ENCODE measurements at regions not wholly inside any gene's neighbourhood (a gene's known extent, or its start where the extent isn't known, plus 50 kb on each side); places are given as distances from the start of the nearest gene placed in this dataset.
"Not testable (repeated sequence)": the region's sequence is repeated elsewhere in the genome, so short reads cannot be mapped to it uniquely, and the experiment has no call there.

DNA sequence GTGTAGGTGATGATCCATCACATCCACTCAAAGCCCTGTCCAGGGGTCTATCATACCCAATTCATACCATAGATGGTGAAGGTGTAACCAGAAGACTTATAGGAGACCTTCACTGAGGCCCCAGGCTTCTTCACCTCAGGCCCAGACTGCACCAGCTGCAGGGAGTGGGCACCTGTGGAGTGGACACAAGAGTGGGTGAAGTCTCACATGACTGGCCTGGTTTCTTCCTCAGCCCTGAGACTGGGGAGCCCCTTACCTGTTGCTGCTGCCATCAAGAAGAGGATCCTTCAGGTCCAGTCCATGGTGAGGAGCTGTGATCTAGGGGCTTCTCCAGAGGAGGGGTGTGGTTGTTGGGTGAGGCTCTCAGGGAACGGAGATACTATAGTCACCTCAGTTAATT is 851.0 kb downstream of the TMEM121 start:
- TF ChIP-seq, protein P1, sequence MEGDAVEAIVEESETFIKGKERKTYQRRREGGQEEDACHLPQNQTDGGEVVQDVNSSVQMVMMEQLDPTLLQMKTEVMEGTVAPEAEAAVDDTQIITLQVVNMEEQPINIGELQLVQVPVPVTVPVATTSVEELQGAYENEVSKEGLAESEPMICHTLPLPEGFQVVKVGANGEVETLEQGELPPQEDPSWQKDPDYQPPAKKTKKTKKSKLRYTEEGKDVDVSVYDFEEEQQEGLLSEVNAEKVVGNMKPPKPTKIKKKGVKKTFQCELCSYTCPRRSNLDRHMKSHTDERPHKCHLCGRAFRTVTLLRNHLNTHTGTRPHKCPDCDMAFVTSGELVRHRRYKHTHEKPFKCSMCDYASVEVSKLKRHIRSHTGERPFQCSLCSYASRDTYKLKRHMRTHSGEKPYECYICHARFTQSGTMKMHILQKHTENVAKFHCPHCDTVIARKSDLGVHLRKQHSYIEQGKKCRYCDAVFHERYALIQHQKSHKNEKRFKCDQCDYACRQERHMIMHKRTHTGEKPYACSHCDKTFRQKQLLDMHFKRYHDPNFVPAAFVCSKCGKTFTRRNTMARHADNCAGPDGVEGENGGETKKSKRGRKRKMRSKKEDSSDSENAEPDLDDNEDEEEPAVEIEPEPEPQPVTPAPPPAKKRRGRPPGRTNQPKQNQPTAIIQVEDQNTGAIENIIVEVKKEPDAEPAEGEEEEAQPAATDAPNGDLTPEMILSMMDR (IDR thresholded peaks at IDR 0.05; ENCODE audit: insufficient read depth, low read depth, low read length): no peak
- no peak for DNase-seq (ENCODE audit: low read depth)
- H3K4me3 ChIP-seq (ENCODE audit: low read depth, low read length): no peak overlapping the region

DNA sequence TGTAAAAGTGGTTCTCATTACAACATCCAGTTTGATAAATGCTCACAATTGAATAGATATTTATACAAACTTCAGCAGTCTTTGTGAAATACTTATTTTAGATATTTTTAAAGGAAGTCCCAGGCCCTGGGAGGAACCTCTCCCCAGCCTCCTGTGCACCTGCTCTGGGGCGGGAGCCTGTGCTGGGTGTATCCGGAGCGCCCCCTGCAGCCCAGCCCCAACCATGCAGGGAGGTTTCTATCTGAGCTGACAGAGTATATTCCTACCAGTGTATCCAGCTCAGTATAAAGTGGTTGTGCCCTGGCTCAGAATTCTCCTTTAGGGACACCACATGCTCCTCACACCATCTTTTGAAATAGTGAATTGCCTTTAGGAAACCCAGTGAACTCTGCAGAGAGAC is 851.8 kb downstream of the TMEM121 start:
- TF ChIP-seq, protein P1 (IDR thresholded peaks at IDR 0.05; ENCODE audit: insufficient read depth, low read depth, low read length): no peak
- no peak overlapping the region for H3K4me3 ChIP-seq (ENCODE audit: low read depth, low read length)
- DNase-seq (ENCODE audit: low read depth): no peak

DNA sequence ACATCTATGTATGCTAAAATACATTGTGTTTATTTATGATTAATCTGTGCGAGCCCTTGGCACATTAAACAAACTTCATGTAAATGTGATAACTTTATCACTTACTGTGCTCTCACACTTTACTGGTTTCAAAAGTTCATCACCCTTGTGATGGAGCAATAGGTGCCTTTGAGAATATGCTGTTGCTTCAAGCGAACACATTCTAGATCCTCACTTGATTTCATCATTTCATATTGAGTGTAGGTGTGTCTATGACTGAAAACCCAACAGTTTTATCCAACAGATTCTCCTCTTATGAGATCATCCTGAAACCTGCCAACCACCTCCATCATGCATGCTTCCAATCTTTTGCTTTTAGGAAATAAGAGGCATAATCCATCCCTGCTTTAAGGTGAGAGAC is 854.4 kb downstream of the TMEM121 start:
- TF ChIP-seq, protein P1 (IDR thresholded peaks at IDR 0.05; ENCODE audit: insufficient read depth, low read depth, low read length): no peak
- DNase-seq (ENCODE audit: low read depth): no peak
- H3K4me3 ChIP-seq (ENCODE audit: low read depth, low read length): no peak overlapping the region

DNA sequence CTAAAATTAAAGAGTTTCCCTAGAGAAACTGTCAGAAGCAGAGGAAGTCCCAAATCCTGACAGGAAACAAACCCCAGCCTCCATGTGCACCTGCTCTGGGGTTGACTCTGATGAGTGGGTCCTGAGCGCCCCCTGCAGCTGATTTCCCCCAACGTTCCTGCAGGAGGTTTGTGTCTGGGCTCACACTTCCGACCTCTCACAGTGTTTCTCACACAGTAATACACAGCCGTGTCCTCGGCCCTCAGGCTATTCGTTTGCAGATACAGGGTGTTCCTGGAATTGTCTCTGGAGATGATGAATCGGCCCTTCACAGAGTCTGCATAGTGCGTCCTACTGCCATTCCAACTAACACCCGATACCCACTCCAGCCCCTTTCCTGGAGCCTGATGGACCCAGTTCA is 862.8 kb downstream of the TMEM121 start:
- not testable (repeated sequence) for H3K4me3 ChIP-seq (ENCODE audit: low read depth, low read length); DNase-seq (ENCODE audit: low read depth)

DNA sequence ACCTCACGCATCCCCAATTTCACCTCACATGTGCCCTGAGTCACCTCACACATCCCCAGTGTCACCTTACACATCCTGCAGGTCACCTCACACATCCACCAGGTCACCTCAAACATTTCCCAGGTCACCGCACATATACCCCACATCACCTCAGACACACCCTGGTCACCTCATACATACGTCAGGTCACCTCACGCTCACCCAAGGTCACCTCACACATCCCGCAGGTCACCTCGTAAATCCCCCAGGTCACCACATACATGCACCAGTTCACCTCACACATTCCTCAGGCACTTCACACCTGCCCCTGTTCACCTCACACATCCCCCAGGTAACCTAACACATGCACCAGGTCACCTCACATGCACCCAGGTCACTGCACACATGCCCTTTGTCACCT is 864.0 kb downstream of the TMEM121 start:
- DNase-seq (ENCODE audit: low read depth): no peak
- H3K4me3 ChIP-seq (ENCODE audit: low read depth, low read length): no peak overlapping the region
- TF ChIP-seq, protein P1 (IDR thresholded peaks at IDR 0.05; ENCODE audit: insufficient read depth, low read depth, low read length): no peak

DNA sequence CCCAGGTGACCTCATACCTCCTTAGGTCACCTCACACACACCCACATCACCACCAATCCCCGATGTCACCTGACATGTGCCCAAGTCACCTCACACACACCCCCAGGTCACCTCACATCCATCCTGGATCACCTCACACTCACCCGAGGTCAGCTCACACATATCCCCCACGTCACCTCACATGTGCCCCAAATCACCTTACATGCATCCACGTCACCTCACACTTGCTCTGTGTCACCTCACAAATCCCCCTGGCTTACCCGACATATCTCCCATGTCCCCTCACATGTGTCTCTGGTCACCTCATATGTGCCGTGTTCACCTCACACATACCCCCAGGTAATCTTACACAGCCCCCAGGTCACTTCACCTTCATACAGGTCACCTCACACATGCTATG is 864.6 kb downstream of the TMEM121 start:
- DNase-seq (ENCODE audit: low read depth): no peak
- TF ChIP-seq, protein P1 (IDR thresholded peaks at IDR 0.05; ENCODE audit: insufficient read depth, low read depth, low read length): no peak

DNA sequence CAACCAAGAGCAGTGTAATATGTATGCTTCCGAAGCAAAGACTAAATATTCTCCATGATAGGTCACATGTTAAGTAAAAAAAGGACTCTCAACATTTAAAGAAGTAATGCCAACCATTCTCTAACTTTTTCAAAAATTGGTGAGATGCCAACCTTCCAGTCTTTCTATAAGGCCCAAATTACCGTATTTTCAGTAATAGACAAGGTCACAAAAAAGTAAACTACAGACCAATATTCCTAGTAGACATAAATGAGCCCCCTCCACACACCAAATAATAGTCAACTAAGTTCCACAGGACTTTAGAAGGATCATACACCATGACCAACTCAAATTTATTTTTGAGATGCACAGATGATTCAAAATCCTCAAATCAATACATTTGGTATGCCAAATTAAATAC is 867.4 kb downstream of the TMEM121 start:
- H3K4me3 ChIP-seq (ENCODE audit: low read depth, low read length): no peak overlapping the region
- TF ChIP-seq, protein P1 (IDR thresholded peaks at IDR 0.05; ENCODE audit: insufficient read depth, low read depth, low read length): no peak
- DNase-seq (ENCODE audit: low read depth): no peak

More for the DNA sequence above, 864.6 kb downstream of the TMEM121 start:
- no peak overlapping the region for H3K4me3 ChIP-seq (ENCODE audit: low read depth, low read length)

Data from fibroblast of villous mesenchyme (primary cell).